Spleen (tissue), 11 donors: ENCODE measurements at regions not wholly inside any gene's neighbourhood (a gene's known extent, or its start where the extent isn't known, plus 50 kb on each side); places are given as distances from the start of the nearest gene placed in this dataset.

Experiments
- DNase-seq: peaks from one replicate; pipeline ENCODE4 v3.0.0-alpha.2; 2020
- H3K27ac ChIP-seq, 8 donors: fragments of 200-600 bp; sonication (generic) in 7 of 8; 1 replicate in 4 of 8; 2 replicates in 4 of 8; pipeline versions ENCODE4 v1.5.0 to v1.8.0; 2016 to 2021; ENCODE audit warnings: inconsistent platforms in 4 of 8, mild to moderate bottlenecking in 4 of 8, moderate library complexity in 1 of 8
- H3K27me3 ChIP-seq, 7 donors: fragments of 200-600 bp; sonication (generic) in 6 of 7; replicated peaks in 1 of 7; 1 replicate in 4 of 7; 2 replicates in 3 of 7; pipeline versions ENCODE4 v1.5.0 to v1.8.0; 2016 to 2021; ENCODE audit warnings: inconsistent platforms in 3 of 7, mild to moderate bottlenecking in 1 of 7
- H3K36me3 ChIP-seq, 6 donors: fragments of 200-600 bp; sonication (generic) in 5 of 6; 1 replicate in 4 of 6; 2 replicates in 2 of 6; pipeline versions ENCODE4 v1.5.0 to v1.8.0; 2016 to 2021; ENCODE audit warnings: inconsistent platforms in 2 of 6
- H3K4me1 ChIP-seq, 6 donors: fragments of 200-600 bp; sonication (generic) in 5 of 6; 1 replicate in 3 of 6; 2 replicates in 3 of 6; pipeline versions ENCODE4 v1.5.0 to v1.8.0; 2016 to 2021; ENCODE audit warnings: inconsistent platforms in 3 of 6
- H3K4me3 ChIP-seq, 8 donors: fragments of 200-600 bp; sonication (generic) in 7 of 8; 1 replicate in 4 of 8; 2 replicates in 4 of 8; pipeline versions ENCODE4 v1.5.0 to v1.8.0; 2016 to 2021; ENCODE audit warnings: inconsistent platforms in 4 of 8, mild to moderate bottlenecking in 4 of 8, moderate library complexity in 2 of 8
- H3K9me3 ChIP-seq, 8 donors: fragments of 200-600 bp; sonication (generic) in 7 of 8; 1 replicate in 4 of 8; 2 replicates in 4 of 8; pipeline versions ENCODE4 v1.5.0 to v1.8.0; 2016 to 2021; ENCODE audit warnings: inconsistent platforms in 4 of 8
- CTCF ChIP-seq, 11 experiments: fragments of 200-600 bp in 7 of 11; fragments of 450-650 bp in 4 of 11; sonication (generic) in 4 of 11; IDR thresholded peaks in 8 of 11; conservative IDR thresholded peaks in 3 of 11; 1 replicate in 7 of 11; 2 replicates in 4 of 11; pipeline versions ENCODE4 v1.4.0 to v1.8.0; 2016 to 2021; ENCODE audit warnings: antibody characterized with exemption in 11 of 11, inconsistent platforms in 4 of 11, mild to moderate bottlenecking in 1 of 11
- POLR2A ChIP-seq, 3 donors: fragments of 450-650 bp; IDR thresholded peaks; one replicate each; pipeline ENCODE4 v1.5.1; 2017; ENCODE audit warnings: antibody characterized with exemption in 3 of 3, mild to moderate bottlenecking in 1 of 3
- POLR2AphosphoS5 ChIP-seq, 3 donors: sonication (generic); formaldehyde crosslinking; IDR thresholded peaks; one replicate each; pipeline ENCODE4 v1.5.1; 2017; ENCODE audit warnings: antibody characterized with exemption in 3 of 3
- WGBS, 5 donors: extraction: QIAGEN DNeasy Blood & Tissue Kit in 3 of 5; methylation state at CpG; one replicate each; pipeline versions ENCODE4 v1.1.5 to v1.1.7; 2013 to 2018; 5-methylcytosine and 5-hydroxymethylcytosine counted together
- intact Hi-C: fragments of 100-400 bp; cut with DNase I; formaldehyde crosslinking; loops from one replicate; pipeline ENCODE4 v1.15.0; 2023; ENCODE audit warnings: low total_unique reads
- donor health status: healthy with polysubstance abuse.
- donor health status: DM: no; HTN: no; CAD: no; lungs with moderate emphysema.
- donor health status: DM: no; HTN: no; CAD: no.
- donor health status: Bipolar disorder and iron deficiency.
- donor health status: healthy.
- donor health status: DM: no; HTN: no; CAD: no.
- donor health status: DM: yes; HTN: yes; CAD: no.

GRCh38 chr11:80440835-80441234 lies 1000.0 kb upstream of the TENM4 start:
- Histone ChIP-seq H3K4me3 (no peak overlapping the region), H3K27ac (no peak overlapping the region), H3K9me3 (no peaks in the 10 kb centered on the region), H3K4me1 (no peaks in the 10 kb centered on the region), H3K27me3 (no peaks in the 10 kb centered on the region), H3K36me3 (no peaks in the 10 kb centered on the region)
- 62 to 82% (median 80%) methylated on average over 4 of the region's 4 CpGs for WGBS, 5 donors
- DNase-seq, result no peak
- intact Hi-C loops, result no loop called here
- TF ChIP-seq CTCF (IDR thresholded peaks at IDR 0.05 in 8 of 11, conservative IDR thresholded peaks at IDR 0.05 in 3 of 11), result no peak

GRCh38 chr11:80436547-80436946 lies 995.7 kb upstream of the TENM4 start:
- DNase-seq, result no peak
- H3K27me3 ChIP-seq, result no peaks in the 10 kb centered on the region
- no peaks in the 10 kb centered on the region for H3K4me1 ChIP-seq
- H3K27ac ChIP-seq, result no peak overlapping the region
- H3K4me3 ChIP-seq, result no peak overlapping the region
- TF ChIP-seq CTCF (IDR thresholded peaks at IDR 0.05 in 8 of 11, conservative IDR thresholded peaks at IDR 0.05 in 3 of 11), result no peak
- no peak for TF ChIP-seq POLR2AphosphoS5 (IDR thresholded peaks at IDR 0.05)
- no peaks in the 10 kb centered on the region for H3K9me3 ChIP-seq
- WGBS, 5 donors, result 40 to 60% (median 56%) methylated on average over 1 of the region's 1 CpG
- intact Hi-C loops, result no loop called here
- H3K36me3 ChIP-seq, result no peaks in the 10 kb centered on the region

- DNase-seq, result no peak
- no peak overlapping the region for H3K27ac ChIP-seq
- no peaks in the 10 kb centered on the region for H3K4me1 ChIP-seq
- H3K36me3 ChIP-seq, result no peaks in the 10 kb centered on the region
- intact Hi-C loops, result no loop called here
- H3K27me3 ChIP-seq, result no peaks in the 10 kb centered on the region
- TF ChIP-seq POLR2A (IDR thresholded peaks at IDR 0.05) (no peak), CTCF (IDR thresholded peaks at IDR 0.05 in 8 of 11, conservative IDR thresholded peaks at IDR 0.05 in 3 of 11) (no peak), POLR2AphosphoS5 (IDR thresholded peaks at IDR 0.05) (no peak)
- H3K4me3 ChIP-seq, result no peak overlapping the region
- H3K9me3 ChIP-seq, result no peaks in the 10 kb centered on the region
Measured at GRCh38 chr11:80435345-80435744, 994.5 kb upstream of the TENM4 start.

DNA sequence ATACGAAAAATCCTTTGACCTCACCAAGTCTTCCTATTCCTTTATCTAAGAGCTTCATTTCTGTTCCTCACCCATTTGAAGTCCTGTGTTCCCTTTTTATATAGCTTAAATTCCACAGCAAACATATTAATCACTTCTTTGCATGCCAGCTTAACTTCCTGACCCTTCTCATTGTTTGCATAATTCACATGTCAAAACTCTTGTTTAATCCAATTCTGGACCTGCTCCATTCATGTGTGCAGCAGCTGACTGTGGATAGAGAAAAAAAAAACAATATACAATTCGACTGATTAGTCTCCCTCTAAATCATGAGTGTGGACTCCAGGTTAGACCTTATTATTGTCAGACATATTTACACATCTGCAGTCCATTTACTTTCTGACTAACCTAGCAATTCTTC lies 991.2 kb upstream of the TENM4 start:
- H3K36me3 ChIP-seq, result no peaks in the 10 kb centered on the region

More for the DNA sequence above, 991.2 kb upstream of the TENM4 start:
- 43 to 64% (median 50%) methylated on average over 2 of the region's 2 CpGs for WGBS, 5 donors
- no peaks in the 10 kb centered on the region for H3K4me1 ChIP-seq
- H3K27ac ChIP-seq, result no peak overlapping the region
- no peaks in the 10 kb centered on the region for H3K9me3 ChIP-seq
- H3K27me3 ChIP-seq, result no peaks in the 10 kb centered on the region
- DNase-seq, result no peak
- intact Hi-C loops, result no loop called here
- TF ChIP-seq POLR2AphosphoS5 (IDR thresholded peaks at IDR 0.05) (no peak), CTCF (IDR thresholded peaks at IDR 0.05 in 8 of 11, conservative IDR thresholded peaks at IDR 0.05 in 3 of 11) (no peak), POLR2A (IDR thresholded peaks at IDR 0.05) (no peak)
- no peak overlapping the region for H3K4me3 ChIP-seq
